K562 (cell line): ENCODE measurements at regions not wholly inside any gene's neighbourhood (a gene's known extent, or its start where the extent isn't known, plus 50 kb on each side); places are given as distances from the start of the nearest gene placed in this dataset.

Source experiments
- ATAC-seq: fragments of 200-7000 bp; cut with Tn5 transposase; 3 replicates; pipeline ENCODE4 v1.9.1; 2020; ENCODE audit warnings: moderate library complexity
- BruUV-seq: library from RNA; stranded (reverse); fragments of 400-500 nt; replicated peaks from 2 replicates; lab custom pipeline; 2021; lab: Mats Ljungman, UMichigan
- CTCF ChIA-PET: fragments of 300-600 bp; formaldehyde crosslinking; extraction: SDS; loops from one replicate; lab custom pipeline; 2021; ENCODE audit warnings: low intra/inter-chr PET ratio; lab: Yijun Ruan, JAX
- POLR2A ChIA-PET: fragments of 300-600, 350-650 bp; sonication (Branson Sonifier 250); formaldehyde crosslinking; extraction: SDS; loops from one replicate; lab custom pipeline; 2021; ENCODE audit warnings: antibody characterized with exemption, inconsistent platforms; lab: Yijun Ruan, JAX
- DNase-seq, 4 experiments: peaks; one replicate each; pipeline versions ENCODE4 v3.0.0 to v3.0.0-alpha.2; 2011 to 2018; ENCODE audit warnings: low spot score in 3 of 4, mixed read lengths in 3 of 4; ENCODE audit errors: extremely low read depth in 1 of 4
- FAIRE-seq: peaks from 2 replicates; lab custom pipeline; 2011; peaks lifted over from hg19 to GRCh38; lab: Jason Lieb, UNC
- H2AFZ ChIP-seq: 2 replicates; pipeline ENCODE4 v1.6.0; 2011; ENCODE audit warnings: low read depth, low read length, control low read depth, inconsistent platforms
- H3K27ac ChIP-seq: fragments of 200-600 bp; 3 replicates; pipeline ENCODE4 v1.8.0; 2011; ENCODE audit warnings: low read depth, mild to moderate bottlenecking, control low read depth, inconsistent platforms, low read length, moderate library complexity, mixed read lengths; ENCODE audit errors: extremely low read depth
- H3K27me3 ChIP-seq, 2 experiments: fragments of 300-600 bp in 1 of 2; 2 replicates in 1 of 2; 3 replicates in 1 of 2; pipeline versions ENCODE4 v1.6.0 to v1.8.0; 2011; ENCODE audit warnings: inconsistent platforms in 2 of 2, low read length in 2 of 2, mild to moderate bottlenecking in 1 of 2, mixed read lengths in 1 of 2, moderate library complexity in 1 of 2; ENCODE audit not compliant: control insufficient read depth in 2 of 2, insufficient read depth in 2 of 2
- H3K36me3 ChIP-seq: fragments of 300-600 bp; 3 replicates; pipeline ENCODE4 v1.8.0; 2011; ENCODE audit warnings: mild to moderate bottlenecking, low read length, inconsistent platforms; ENCODE audit not compliant: control insufficient read depth, insufficient read depth
- H3K4me1 ChIP-seq, 2 experiments: fragments of 200-600 bp in 1 of 2; replicated peaks in 1 of 2; 2 replicates in 1 of 2; 3 replicates in 1 of 2; pipeline versions ENCODE4 v1.5.1 to v1.8.0; 2011; ENCODE audit warnings: inconsistent platforms in 2 of 2, low read length in 2 of 2, mild to moderate bottlenecking in 1 of 2, mixed read lengths in 1 of 2, moderate library complexity in 1 of 2; ENCODE audit not compliant: control insufficient read depth in 2 of 2, insufficient read depth in 2 of 2
- H3K4me2 ChIP-seq: 2 replicates; pipeline ENCODE4 v1.6.1; 2011; ENCODE audit warnings: low read length, control low read depth, inconsistent platforms, mixed read lengths; ENCODE audit not compliant: insufficient read depth
- H3K4me3 ChIP-seq: fragments of 200-600 bp; sonication (generic), shearing (Covaris generic); 2 replicates; pipeline ENCODE4 v1.5.1; 2016; ENCODE audit warnings: control low read depth, inconsistent platforms
- H3K79me2 ChIP-seq: fragments of 200-600 bp; 3 replicates; pipeline ENCODE4 v1.8.0; 2011; ENCODE audit warnings: low read length, inconsistent platforms; ENCODE audit not compliant: control insufficient read depth, insufficient read depth
- H3K9ac ChIP-seq, 2 experiments: 2 replicates each; pipeline versions ENCODE4 v1.6.0 to v1.6.1; 2011; ENCODE audit warnings: low read depth in 2 of 2, low read length in 2 of 2, control low read depth in 1 of 2, inconsistent platforms in 1 of 2, mild to moderate bottlenecking in 1 of 2, mixed read lengths in 1 of 2; ENCODE audit not compliant: insufficient read depth in 1 of 2
- H3K9me1 ChIP-seq: one replicate; pipeline ENCODE4 v1.6.0; 2011; ENCODE audit warnings: inconsistent platforms, mild to moderate bottlenecking, low read length, moderate library complexity; ENCODE audit not compliant: control insufficient read depth, insufficient read depth
- H3K9me3 ChIP-seq: replicated peaks from 2 replicates; pipeline ENCODE4 v1.5.1; 2011; ENCODE audit warnings: low read depth, low read length, inconsistent platforms; ENCODE audit not compliant: control insufficient read depth, insufficient read depth
- H4K20me1 ChIP-seq: replicated peaks from 2 replicates; pipeline ENCODE4 v1.6.1; 2011; ENCODE audit warnings: low read length, inconsistent platforms, mixed read lengths; ENCODE audit not compliant: control insufficient read depth, insufficient read depth
- ATF7 ChIP-seq: fragments of 450-650 bp; IDR thresholded peaks from 2 replicates; pipeline ENCODE4 v1.7.1; 2014; ENCODE audit warnings: mild to moderate bottlenecking, moderate library complexity
- CEBPG ChIP-seq, 3 experiments: fragments of 200-800 bp in 1 of 3; sonication (Bioruptor generic) in 1 of 3; sonication (generic) in 1 of 3; formaldehyde crosslinking in 1 of 3; IDR thresholded peaks in 2 of 3; conservative IDR thresholded peaks in 1 of 3; 2 replicates each; pipeline versions ENCODE4 v1.6.1 to v1.8.0; 2016 to 2022; ENCODE audit warnings: missing compliant biosample characterization in 2 of 3, missing genetic modification characterization in 2 of 3, mild to moderate bottlenecking in 1 of 3, missing genetic modification reagents in 1 of 3
- CHCHD3 ChIP-seq: fragments of 250-450 bp; sonication (Bioruptor Pico); IDR thresholded peaks from 2 replicates; pipeline ENCODE4 v2.1.2; 2022; ENCODE audit warnings: mild to moderate bottlenecking
- EWSR1 ChIP-seq: fragments of 450-650 bp; IDR thresholded peaks from 2 replicates; pipeline ENCODE4 v1.6.1; 2018; ENCODE audit warnings: borderline replicate concordance, mild to moderate bottlenecking, low read depth, moderate library complexity; ENCODE audit not compliant: partially characterized antibody
- ILK ChIP-seq: fragments of 450-650 bp; IDR thresholded peaks from 2 replicates; pipeline ENCODE4 v1.6.1; 2016; ENCODE audit warnings: missing genetic modification characterization, low read depth, mild to moderate bottlenecking, missing compliant biosample characterization, moderate library complexity, borderline replicate concordance
- IRF2 ChIP-seq: sonication (generic); formaldehyde crosslinking; IDR thresholded peaks from 2 replicates; pipeline ENCODE4 v1.8.1; 2022; ENCODE audit warnings: mild to moderate bottlenecking, missing genetic modification reagents
- POLR2AphosphoS2 ChIP-seq: IDR thresholded peaks from 2 replicates; pipeline ENCODE4 v1.6.1; 2012; ENCODE audit warnings: low read length, improper control_type of control experiment
- TRIM24 ChIP-seq, 2 experiments: fragments of 450-650 bp; IDR thresholded peaks; 2 replicates each; pipeline ENCODE4 v1.6.1; 2016
- ZC3H11A ChIP-seq: IDR thresholded peaks from 2 replicates; pipeline ENCODE4 v1.6.1; 2012; ENCODE audit warnings: low read depth, low read length, improper control_type of control experiment
- ZMIZ1 ChIP-seq, 2 experiments: fragments of 150-350 bp in 1 of 2; IDR thresholded peaks; 2 replicates each; pipeline ENCODE4 v1.6.1; 2012 to 2016; ENCODE audit warnings: low read depth in 2 of 2, low read length in 2 of 2, mild to moderate bottlenecking in 1 of 2, moderate library complexity in 1 of 2
- ZNF41 ChIP-seq: fragments of 250-450 bp; sonication (Bioruptor Pico); conservative IDR thresholded peaks from 2 replicates; pipeline ENCODE4 v1.4.0; 2020; ENCODE audit warnings: mild to moderate bottlenecking
- WGBS: fragments of 100-300 bp; shearing (Covaris generic); methylation state at CpG from one replicate; pipeline ENCODE4 v1.1.6; 2016; ENCODE audit warnings: low coverage, mixed read lengths; ENCODE audit not compliant: insufficient coverage; ENCODE audit errors: missing lambda C conversion rate; 5-methylcytosine and 5-hydroxymethylcytosine counted together
- in situ Hi-C: fragments of 300-500 bp; cut with MboI; formaldehyde crosslinking; loops from 4 replicates; pipeline ENCODE4 v1.15.0; 2018; ENCODE audit warnings: inconsistent platforms, mixed read lengths
- intact Hi-C: fragments of 100-400 bp; cut with micrococcal nuclease; formaldehyde crosslinking; loops from 2 replicates; pipeline ENCODE4 v1.14.2; 2022
- TF ChIP-seq, protein P1 (sequence below): fragments of 250-450 bp; sonication (Bioruptor Pico); IDR thresholded peaks from 2 replicates; pipeline ENCODE4 v1.8.0; 2021; ENCODE audit warnings: borderline replicate concordance, mild to moderate bottlenecking, moderate library complexity; ENCODE audit not compliant: poor library complexity, severe bottlenecking
- TF ChIP-seq, protein P2 (sequence below): conservative IDR thresholded peaks from 2 replicates; pipeline ENCODE4 v1.6.1; 2011; ENCODE audit warnings: low read depth, mild to moderate bottlenecking, low read length; ENCODE audit not compliant: control insufficient read depth
- TF ChIP-seq, protein P3 (sequence below): sonication (generic); formaldehyde crosslinking; IDR thresholded peaks from 2 replicates; pipeline ENCODE4 v1.8.1; 2022; ENCODE audit warnings: missing genetic modification reagents

DNA sequence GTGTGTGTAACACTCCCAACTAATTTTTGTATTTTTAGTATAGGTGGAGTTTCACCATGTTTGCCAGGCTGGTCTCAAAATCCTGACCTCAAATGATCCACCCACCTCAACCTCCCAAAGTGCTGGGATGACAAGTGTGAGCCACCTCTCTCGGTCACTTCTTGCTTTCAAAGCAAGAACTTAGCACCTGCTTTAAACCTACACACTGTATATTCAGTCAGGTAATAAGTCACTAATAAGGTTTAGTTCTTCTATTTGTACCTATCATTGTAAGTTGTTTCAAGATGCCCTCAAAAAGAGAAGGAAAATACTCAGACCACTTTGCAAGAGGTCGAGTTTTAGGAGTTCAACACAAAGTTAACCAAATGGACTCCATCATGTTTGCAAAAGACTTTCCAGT is 431.3 kb downstream of the MRPL39 start:
- in situ Hi-C loops: no loop called here
- no peak for FAIRE-seq
- POLR2A ChIA-PET: no interaction called here

More for the DNA sequence above, 431.3 kb downstream of the MRPL39 start:
- Histone ChIP-seq H3K79me2 (no peaks in the 10 kb centered on the region), H3K36me3 (no peaks in the 10 kb centered on the region), H3K4me2 (no peak overlapping the region), H3K27me3 (no peaks in the 10 kb centered on the region), H3K9me1 (no peaks in the 10 kb centered on the region), H3K27ac (no peak overlapping the region), H4K20me1 (no peaks in the 10 kb centered on the region), H3K4me3 (no peak overlapping the region), H3K9me3 (no peaks in the 10 kb centered on the region; the same call in 1 of the 2 replicates), H3K4me1 (no peaks in the 10 kb centered on the region), H3K9ac (no peak overlapping the region), H2AFZ (no peak overlapping the region)
- intact Hi-C loops: no loop called here
- TF ChIP-seq, protein P1, sequence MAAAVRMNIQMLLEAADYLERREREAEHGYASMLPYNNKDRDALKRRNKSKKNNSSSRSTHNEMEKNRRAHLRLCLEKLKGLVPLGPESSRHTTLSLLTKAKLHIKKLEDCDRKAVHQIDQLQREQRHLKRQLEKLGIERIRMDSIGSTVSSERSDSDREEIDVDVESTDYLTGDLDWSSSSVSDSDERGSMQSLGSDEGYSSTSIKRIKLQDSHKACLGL: no peak
- TF ChIP-seq ATF7 (no peak), EWSR1 (no peak), TRIM24 (IDR thresholded peaks at IDR 0.05) (no peak), ZMIZ1 (IDR thresholded peaks at IDR 0.05; ENCODE audit: low read depth in 2 of 2, low read length in 2 of 2) (no peak), CEBPG (CRISPR knock-in tag; IDR thresholded peaks at IDR 0.05) (no peak), CEBPG (tag; conservative IDR thresholded peaks at IDR 0.05 in 1 of 2, IDR thresholded peaks at IDR 0.05 in 1 of 2) (no peak), ZNF41 (CRISPR knock-in tag) (no peak), ILK (tag) (no peak), ZC3H11A (no peak), CHCHD3 (CRISPR knock-in tag) (no peak), IRF2 (CRISPR knock-in tag) (no peak), POLR2AphosphoS2 (no peak)
- TF ChIP-seq, protein P2, sequence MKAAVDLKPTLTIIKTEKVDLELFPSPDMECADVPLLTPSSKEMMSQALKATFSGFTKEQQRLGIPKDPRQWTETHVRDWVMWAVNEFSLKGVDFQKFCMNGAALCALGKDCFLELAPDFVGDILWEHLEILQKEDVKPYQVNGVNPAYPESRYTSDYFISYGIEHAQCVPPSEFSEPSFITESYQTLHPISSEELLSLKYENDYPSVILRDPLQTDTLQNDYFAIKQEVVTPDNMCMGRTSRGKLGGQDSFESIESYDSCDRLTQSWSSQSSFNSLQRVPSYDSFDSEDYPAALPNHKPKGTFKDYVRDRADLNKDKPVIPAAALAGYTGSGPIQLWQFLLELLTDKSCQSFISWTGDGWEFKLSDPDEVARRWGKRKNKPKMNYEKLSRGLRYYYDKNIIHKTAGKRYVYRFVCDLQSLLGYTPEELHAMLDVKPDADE: no peak
- TF ChIP-seq, protein P3, sequence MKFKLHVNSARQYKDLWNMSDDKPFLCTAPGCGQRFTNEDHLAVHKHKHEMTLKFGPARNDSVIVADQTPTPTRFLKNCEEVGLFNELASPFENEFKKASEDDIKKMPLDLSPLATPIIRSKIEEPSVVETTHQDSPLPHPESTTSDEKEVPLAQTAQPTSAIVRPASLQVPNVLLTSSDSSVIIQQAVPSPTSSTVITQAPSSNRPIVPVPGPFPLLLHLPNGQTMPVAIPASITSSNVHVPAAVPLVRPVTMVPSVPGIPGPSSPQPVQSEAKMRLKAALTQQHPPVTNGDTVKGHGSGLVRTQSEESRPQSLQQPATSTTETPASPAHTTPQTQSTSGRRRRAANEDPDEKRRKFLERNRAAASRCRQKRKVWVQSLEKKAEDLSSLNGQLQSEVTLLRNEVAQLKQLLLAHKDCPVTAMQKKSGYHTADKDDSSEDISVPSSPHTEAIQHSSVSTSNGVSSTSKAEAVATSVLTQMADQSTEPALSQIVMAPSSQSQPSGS (CRISPR knock-in tag): no peak
- ATAC-seq (no peak), DNase-seq (no peak)
- no TSS peak for BruUV-seq
- 0% methylated on average over 2 of the region's 2 CpGs for WGBS
- CTCF ChIA-PET: no interaction called here
